Ascending aorta (tissue), 2 donors: ENCODE measurements at regions not wholly inside any gene's neighbourhood (a gene's known extent, or its start where the extent isn't known, plus 50 kb on each side); places are given as distances from the start of the nearest gene placed in this dataset.
A peak's percentile ranks its signal among the peaks of the same experiment; 100 is the strongest.

Experiments used
- DNase-seq, 2 donors: peaks; one replicate each; pipeline ENCODE4 v3.0.0-alpha.2; 2019; ENCODE audit warnings: low spot score in 2 of 2
- H3K27ac ChIP-seq, 2 donors: fragments of 200-600 bp; sonication (generic); one replicate each; pipeline ENCODE4 v1.5.1; 2016 to 2017; ENCODE audit warnings: mild to moderate bottlenecking in 1 of 2
- H3K27me3 ChIP-seq: fragments of 200-600 bp; sonication (generic); one replicate; pipeline ENCODE4 v1.5.1; 2017
- H3K36me3 ChIP-seq, 2 donors: fragments of 200-600 bp; sonication (generic); one replicate each; pipeline ENCODE4 v1.5.1; 2016
- H3K4me1 ChIP-seq, 2 donors: fragments of 200-600 bp; sonication (generic); one replicate each; pipeline ENCODE4 v1.5.1; 2016 to 2017; ENCODE audit warnings: mild to moderate bottlenecking in 1 of 2
- H3K4me3 ChIP-seq, 2 donors: fragments of 200-600 bp; sonication (generic); one replicate each; pipeline ENCODE4 v1.5.1; 2016 to 2017; ENCODE audit warnings: mild to moderate bottlenecking in 1 of 2
- H3K9me3 ChIP-seq, 2 donors: fragments of 200-600 bp; sonication (generic); one replicate each; pipeline ENCODE4 v1.5.1; 2016
- intact Hi-C: fragments of 100-400 bp; cut with DNase I; formaldehyde crosslinking; loops from one replicate; pipeline ENCODE4 v1.15.1; 2023
- TF ChIP-seq, protein P1 (sequence below), 3 experiments: fragments of 200-600 bp in 2 of 3; fragments of 450-650 bp in 1 of 3; sonication (generic) in 2 of 3; IDR thresholded peaks; one replicate each; pipeline ENCODE4 v1.5.1; 2016 to 2019; ENCODE audit warnings: antibody characterized with exemption in 3 of 3, mild to moderate bottlenecking in 1 of 3, moderate library complexity in 1 of 3

DNA sequence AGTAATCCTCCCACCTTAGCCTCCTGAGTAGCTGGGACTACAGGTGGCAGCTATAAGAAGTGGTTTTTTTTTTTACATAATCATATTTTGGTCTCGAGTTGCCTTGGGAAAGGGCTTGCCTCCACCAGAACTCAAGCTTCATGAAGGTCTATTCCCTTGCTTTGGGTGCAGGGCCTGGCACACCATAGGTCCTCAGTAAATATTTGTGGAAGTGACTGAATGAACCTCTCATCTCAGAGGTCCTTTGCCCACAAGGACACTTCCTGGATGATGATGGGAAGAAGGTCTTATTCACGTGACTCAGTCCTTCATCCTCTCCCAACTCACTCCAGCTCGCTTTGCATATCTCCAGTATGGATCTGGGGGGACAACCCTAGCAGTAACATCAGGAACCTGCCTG is 114.0 kb upstream of the MED13L start:
- Histone ChIP-seq H3K4me1 (peaks cover 7 to 12% of the 10 kb centered on the region in 2 donors), H3K27ac (peak overlapping the region; percentile 12 to 40), H3K9me3 (no peaks in the 10 kb centered on the region), H3K36me3 (no peaks in the 10 kb centered on the region), H3K4me3 (no peak overlapping the region), H3K27me3 (no peaks in the 10 kb centered on the region)
- no peak for DNase-seq
- TF ChIP-seq, protein P1, sequence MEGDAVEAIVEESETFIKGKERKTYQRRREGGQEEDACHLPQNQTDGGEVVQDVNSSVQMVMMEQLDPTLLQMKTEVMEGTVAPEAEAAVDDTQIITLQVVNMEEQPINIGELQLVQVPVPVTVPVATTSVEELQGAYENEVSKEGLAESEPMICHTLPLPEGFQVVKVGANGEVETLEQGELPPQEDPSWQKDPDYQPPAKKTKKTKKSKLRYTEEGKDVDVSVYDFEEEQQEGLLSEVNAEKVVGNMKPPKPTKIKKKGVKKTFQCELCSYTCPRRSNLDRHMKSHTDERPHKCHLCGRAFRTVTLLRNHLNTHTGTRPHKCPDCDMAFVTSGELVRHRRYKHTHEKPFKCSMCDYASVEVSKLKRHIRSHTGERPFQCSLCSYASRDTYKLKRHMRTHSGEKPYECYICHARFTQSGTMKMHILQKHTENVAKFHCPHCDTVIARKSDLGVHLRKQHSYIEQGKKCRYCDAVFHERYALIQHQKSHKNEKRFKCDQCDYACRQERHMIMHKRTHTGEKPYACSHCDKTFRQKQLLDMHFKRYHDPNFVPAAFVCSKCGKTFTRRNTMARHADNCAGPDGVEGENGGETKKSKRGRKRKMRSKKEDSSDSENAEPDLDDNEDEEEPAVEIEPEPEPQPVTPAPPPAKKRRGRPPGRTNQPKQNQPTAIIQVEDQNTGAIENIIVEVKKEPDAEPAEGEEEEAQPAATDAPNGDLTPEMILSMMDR (IDR thresholded peaks at IDR 0.05) = no peak
- intact Hi-C loops = no loop called here

DNA sequence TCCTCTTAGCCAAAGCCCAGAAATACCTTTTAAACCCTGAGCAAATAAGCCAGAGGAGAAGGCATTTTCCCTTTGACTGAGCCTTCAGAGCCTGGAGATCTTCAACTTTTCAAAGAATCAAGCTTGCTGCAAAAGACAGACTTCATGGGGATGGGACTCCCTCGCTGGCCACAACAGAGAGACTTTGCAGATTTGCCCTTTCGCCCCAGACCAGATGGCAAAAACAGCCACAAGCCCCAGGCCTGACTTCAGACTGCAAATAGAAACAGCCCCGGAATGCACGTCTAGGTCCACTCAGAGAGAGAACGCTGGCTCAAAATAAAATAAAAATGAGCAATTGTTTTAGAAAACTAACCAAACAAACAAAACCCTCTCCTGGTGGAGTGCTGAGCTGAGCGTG is 114.6 kb upstream of the MED13L start:
- Histone ChIP-seq H3K36me3 (no peaks in the 10 kb centered on the region), H3K4me3 (no peak overlapping the region), H3K4me1 (peaks cover 7 to 12% of the 10 kb centered on the region in 2 donors), H3K27me3 (no peaks in the 10 kb centered on the region), H3K27ac (peak overlapping the region; percentile 12 to 40), H3K9me3 (no peaks in the 10 kb centered on the region)
- intact Hi-C loops = no loop called here
- DNase-seq = no peak
- TF ChIP-seq, protein P1 (IDR thresholded peaks at IDR 0.05) = no peak

GRCh38 chr12:116393255-116393654 is 115.8 kb upstream of the MED13L start:
- no peaks in the 10 kb centered on the region for H3K27me3 ChIP-seq
- H3K36me3 ChIP-seq = no peaks in the 10 kb centered on the region
- H3K4me1 ChIP-seq = peaks cover 7 to 12% of the 10 kb centered on the region in 2 donors
- intact Hi-C loops = no loop called here
- TF ChIP-seq, protein P1 (IDR thresholded peaks at IDR 0.05) = no peak
- no peak for DNase-seq
- no peak overlapping the region for H3K4me3 ChIP-seq
- H3K27ac ChIP-seq = no peak overlapping the region
- H3K9me3 ChIP-seq = no peaks in the 10 kb centered on the region

DNA sequence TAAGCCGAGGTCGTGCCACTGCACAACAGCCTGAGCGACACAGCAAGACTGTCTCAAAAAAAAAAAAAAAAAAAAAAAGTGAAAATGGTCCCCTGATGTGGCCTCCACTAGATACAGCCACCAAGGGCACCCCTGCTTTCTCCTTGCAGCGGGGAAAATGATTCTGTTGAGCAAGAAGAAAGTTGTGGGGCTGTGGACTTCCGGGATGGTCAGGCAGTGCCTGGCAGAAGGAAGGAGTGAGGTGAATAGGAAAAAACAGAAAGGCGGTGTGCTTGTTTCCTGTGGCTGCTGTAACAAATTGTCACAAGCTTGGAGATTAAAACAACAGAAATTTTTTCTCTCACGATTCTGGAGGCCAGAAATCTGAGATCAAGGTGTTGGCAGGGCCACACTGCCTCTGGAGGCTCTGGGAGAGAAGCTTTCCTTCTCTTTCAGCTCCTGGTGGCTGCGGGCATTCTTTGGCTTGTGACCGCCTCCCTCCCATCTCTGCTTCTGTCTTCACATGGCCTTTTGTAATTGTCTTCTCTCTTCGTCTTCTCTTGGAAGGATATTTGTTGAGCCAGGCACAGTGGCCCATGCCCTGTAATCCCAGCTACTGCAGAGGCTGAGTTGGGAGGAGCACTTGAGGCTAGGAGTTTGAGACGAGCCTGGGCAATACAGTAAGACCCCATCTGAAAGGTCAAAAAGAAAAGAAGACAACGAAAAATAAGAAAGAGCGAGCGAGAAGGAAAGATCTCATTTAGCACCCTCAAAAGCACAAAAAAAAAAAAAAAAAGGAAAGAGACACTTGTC is 116.6 kb upstream of the MED13L start:
- peaks cover 7 to 12% of the 10 kb centered on the region in 2 donors for H3K4me1 ChIP-seq
- H3K27ac ChIP-seq = no peak overlapping the region

GRCh38 chr12:116395396-116395795 is 117.9 kb upstream of the MED13L start:
- no peaks in the 10 kb centered on the region for H3K27me3 ChIP-seq
- H3K36me3 ChIP-seq = no peaks in the 10 kb centered on the region
- H3K4me1 ChIP-seq = peaks cover 2 to 5% of the 10 kb centered on the region in 2 donors
- intact Hi-C loops = no loop called here
- no peak overlapping the region for H3K4me3 ChIP-seq
- DNase-seq = no peak
- H3K27ac ChIP-seq = no peak overlapping the region
- peaks cover 0 to 4% of the 10 kb centered on the region in 2 donors for H3K9me3 ChIP-seq
- TF ChIP-seq, protein P1 (IDR thresholded peaks at IDR 0.05) = no peak

More for the DNA sequence above, 116.6 kb upstream of the MED13L start:
- H3K36me3 ChIP-seq = no peaks in the 10 kb centered on the region
- H3K9me3 ChIP-seq = peaks cover 0 to 1% of the 10 kb centered on the region in 2 donors
- TF ChIP-seq, protein P1 (IDR thresholded peaks at IDR 0.05) = no peak
- intact Hi-C loops = no loop called here
- H3K4me3 ChIP-seq = no peak overlapping the region
- no peaks in the 10 kb centered on the region for H3K27me3 ChIP-seq
- DNase-seq = no peak
